ENCODE measurements at regions not wholly inside any gene's neighbourhood (a gene's known extent, or its start where the extent isn't known, plus 50 kb on each side); places are given as distances from the start of the nearest gene placed in this dataset.

DNA sequence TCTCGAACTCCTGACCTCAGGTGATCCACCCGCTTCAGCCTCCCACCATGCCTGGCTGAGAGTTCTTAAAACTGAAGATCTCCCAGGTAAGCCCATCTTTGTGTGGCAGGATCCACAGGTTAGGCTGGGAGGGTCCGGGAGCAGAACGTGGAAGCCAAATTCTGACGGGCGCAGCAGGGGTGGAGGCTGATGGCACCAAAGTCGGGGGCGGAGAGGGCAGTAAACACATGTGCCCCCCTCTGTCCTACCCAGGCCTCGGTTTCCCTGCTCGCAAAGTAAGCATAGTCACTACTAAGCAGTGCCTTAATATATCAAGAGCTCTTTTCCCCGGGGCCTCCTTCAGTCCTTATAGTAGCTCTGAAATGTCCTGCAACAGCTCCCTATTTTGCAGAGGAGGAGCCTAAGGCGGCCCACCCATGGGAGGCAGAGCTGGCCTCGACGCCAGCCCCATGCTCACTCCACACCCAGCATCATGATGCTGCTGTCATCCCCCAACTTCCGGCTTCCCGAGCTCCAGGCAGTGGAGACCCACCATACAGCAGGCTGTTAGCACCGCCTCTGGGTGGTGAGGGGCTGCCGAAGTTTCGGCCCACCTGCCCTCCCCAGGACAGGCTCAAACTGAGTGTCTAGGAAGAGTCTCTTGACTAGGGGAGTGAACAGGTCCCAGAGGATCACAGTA is 230.0 kb downstream of the CTTN start:
- Histone ChIP-seq H3K4me1 (ENCODE audit: control insufficient read depth, insufficient read depth, low read length) (peaks cover 10% of the 10 kb centered on the region), H3K9me3 (ENCODE audit: control insufficient read depth, insufficient read depth, low read depth, low read length) (0 out of 2 replicates have a peak, but pooled peaks cover 4% of the 10 kb centered on the region), H3K9ac (ENCODE audit: low read length) (no peak overlapping the region), H3K4me3 (ENCODE audit: low read depth, low read length) (no peak overlapping the region), H3K27ac (ENCODE audit: low read depth, low read length) (no peak overlapping the region), H3K36me3 (ENCODE audit: control insufficient read depth, insufficient read depth, low read length) (no peaks in the 10 kb centered on the region), H3K27me3 (ENCODE audit: control insufficient read depth, insufficient read depth, low read length) (no peaks in the 10 kb centered on the region)

- Histone ChIP-seq H3K36me3 (ENCODE audit: control insufficient read depth, insufficient read depth, low read length) (no peaks in the 10 kb centered on the region), H3K4me1 (ENCODE audit: control insufficient read depth, insufficient read depth, low read length) (peaks cover 11% of the 10 kb centered on the region), H3K4me3 (ENCODE audit: low read depth, low read length) (no peak overlapping the region), H3K9ac (ENCODE audit: low read length) (no peak overlapping the region), H3K27me3 (ENCODE audit: control insufficient read depth, insufficient read depth, low read length) (no peaks in the 10 kb centered on the region), H3K9me3 (ENCODE audit: control insufficient read depth, insufficient read depth, low read depth, low read length) (0 out of 2 replicates have a peak, but pooled peaks cover 4% of the 10 kb centered on the region), H3K27ac (ENCODE audit: low read depth, low read length) (no peak overlapping the region)
Measured at GRCh38 chr11:70628855-70629844, 230.8 kb downstream of the CTTN start.

DNA sequence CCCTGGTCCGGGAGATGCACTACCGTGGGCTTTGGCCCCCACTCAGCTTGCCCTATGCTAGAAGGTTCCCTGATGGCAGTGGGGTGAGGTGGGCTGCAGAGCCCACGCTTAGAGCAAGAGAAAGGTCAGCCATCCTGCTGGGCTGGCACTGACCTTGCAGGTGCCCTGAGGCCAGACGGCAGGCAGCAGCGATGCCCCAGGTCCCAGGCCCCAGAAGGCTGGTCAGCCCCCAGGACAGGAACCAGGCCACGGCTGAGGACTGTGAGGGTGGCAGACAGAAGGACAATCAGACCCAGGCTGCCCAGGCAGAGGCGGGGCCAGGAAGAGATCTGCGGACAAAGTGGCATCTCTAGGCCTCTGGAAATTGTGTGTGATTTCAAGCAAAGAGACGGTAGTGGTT is 231.7 kb downstream of the CTTN start:
- Histone ChIP-seq H3K9me3 (ENCODE audit: control insufficient read depth, insufficient read depth, low read depth, low read length) (0 out of 2 replicates have a peak, but pooled peaks cover 4% of the 10 kb centered on the region), H3K9ac (ENCODE audit: low read length) (no peak overlapping the region), H3K36me3 (ENCODE audit: control insufficient read depth, insufficient read depth, low read length) (no peaks in the 10 kb centered on the region), H3K27ac (ENCODE audit: low read depth, low read length) (no peak overlapping the region), H3K4me3 (ENCODE audit: low read depth, low read length) (no peak overlapping the region), H3K4me1 (ENCODE audit: control insufficient read depth, insufficient read depth, low read length) (peaks cover 10% of the 10 kb centered on the region; the same call in 1 of the 2 replicates), H3K27me3 (ENCODE audit: control insufficient read depth, insufficient read depth, low read length) (no peaks in the 10 kb centered on the region)

GRCh38 chr11:70630816-70631623 is 232.7 kb downstream of the CTTN start:
- no peaks in the 10 kb centered on the region for H3K27me3 ChIP-seq (ENCODE audit: control insufficient read depth, insufficient read depth, low read length)

DNA sequence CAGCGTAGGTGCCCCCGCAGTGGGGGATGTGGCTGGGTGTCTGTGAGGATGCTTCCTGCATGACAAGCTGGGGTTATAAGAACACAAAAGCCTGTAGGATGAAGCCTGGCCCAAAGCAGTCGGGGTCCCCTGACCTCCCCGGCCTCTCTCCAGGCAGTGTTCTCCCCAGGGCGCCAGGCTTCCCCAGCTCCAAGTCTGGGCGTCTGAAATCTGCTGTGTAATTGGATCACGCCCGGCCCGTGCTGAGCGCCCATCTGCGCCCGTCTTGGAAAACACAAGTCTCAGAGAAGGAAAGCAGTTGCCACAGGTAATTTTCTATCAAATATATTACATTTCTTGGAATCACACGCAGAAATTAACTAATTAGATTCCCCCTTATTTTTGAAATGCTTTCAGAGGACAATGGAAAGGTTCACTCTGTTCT is 233.3 kb downstream of the CTTN start:
- Histone ChIP-seq H3K9me3 (ENCODE audit: control insufficient read depth, insufficient read depth, low read depth, low read length) (0 out of 2 replicates have a peak, but pooled peaks cover 4% of the 10 kb centered on the region), H3K27me3 (ENCODE audit: control insufficient read depth, insufficient read depth, low read length) (no peaks in the 10 kb centered on the region), H3K9ac (ENCODE audit: low read length) (no peak overlapping the region), H3K36me3 (ENCODE audit: control insufficient read depth, insufficient read depth, low read length) (no peaks in the 10 kb centered on the region), H3K4me1 (ENCODE audit: control insufficient read depth, insufficient read depth, low read length) (peaks cover 10% of the 10 kb centered on the region; the same call in 1 of the 2 replicates), H3K4me3 (ENCODE audit: low read depth, low read length) (no peak overlapping the region), H3K27ac (ENCODE audit: low read depth, low read length) (no peak overlapping the region)

More at GRCh38 chr11:70630816-70631623, 232.7 kb downstream of the CTTN start:
- no peaks in the 10 kb centered on the region for H3K36me3 ChIP-seq (ENCODE audit: control insufficient read depth, insufficient read depth, low read length)
- no peak overlapping the region for H3K4me3 ChIP-seq (ENCODE audit: low read depth, low read length)
- 0 out of 2 replicates have a peak, but pooled peaks cover 4% of the 10 kb centered on the region for H3K9me3 ChIP-seq (ENCODE audit: control insufficient read depth, insufficient read depth, low read depth, low read length)
- no peak overlapping the region for H3K27ac ChIP-seq (ENCODE audit: low read depth, low read length)
- H3K4me1 ChIP-seq (ENCODE audit: control insufficient read depth, insufficient read depth, low read length) = peaks cover 10% of the 10 kb centered on the region; the same call in 1 of the 2 replicates
- H3K9ac ChIP-seq (ENCODE audit: low read length) = no peak overlapping the region

GRCh38 chr11:70633610-70634009 is 235.3 kb downstream of the CTTN start:
- peaks cover 12% of the 10 kb centered on the region for H3K4me1 ChIP-seq (ENCODE audit: control insufficient read depth, insufficient read depth, low read length)
- no peaks in the 10 kb centered on the region for H3K27me3 ChIP-seq (ENCODE audit: control insufficient read depth, insufficient read depth, low read length)
- H3K9me3 ChIP-seq (ENCODE audit: control insufficient read depth, insufficient read depth, low read depth, low read length) = 0 out of 2 replicates have a peak, but pooled peaks cover 4% of the 10 kb centered on the region
- no peak overlapping the region for H3K27ac ChIP-seq (ENCODE audit: low read depth, low read length)
- H3K4me3 ChIP-seq (ENCODE audit: low read depth, low read length) = no peak overlapping the region
- no peaks in the 10 kb centered on the region for H3K36me3 ChIP-seq (ENCODE audit: control insufficient read depth, insufficient read depth, low read length)
- H3K9ac ChIP-seq (ENCODE audit: low read length) = no peak overlapping the region

DNA sequence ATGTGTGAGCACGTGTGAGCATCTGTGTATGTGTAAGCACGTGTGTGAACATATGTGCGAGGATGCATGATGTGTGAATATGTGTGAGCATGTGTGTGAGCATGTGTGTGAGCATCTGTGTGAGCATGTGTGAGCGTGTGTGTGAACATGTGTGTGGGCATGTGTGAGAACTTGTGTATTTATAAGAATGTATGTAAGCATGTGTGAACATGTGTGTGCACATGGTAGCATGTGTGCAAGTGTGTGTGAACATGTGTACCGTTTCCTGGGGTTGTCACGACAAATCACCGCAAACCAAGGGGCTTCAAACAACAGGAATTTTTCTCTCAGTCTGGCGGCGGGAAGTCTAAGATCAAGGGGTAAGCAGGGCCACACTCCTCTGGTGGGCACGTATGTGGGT is 238.3 kb downstream of the CTTN start:
- Histone ChIP-seq H3K27me3 (ENCODE audit: control insufficient read depth, insufficient read depth, low read length) (no peaks in the 10 kb centered on the region), H3K4me1 (ENCODE audit: control insufficient read depth, insufficient read depth, low read length) (peaks cover 13% of the 10 kb centered on the region), H3K36me3 (ENCODE audit: control insufficient read depth, insufficient read depth, low read length) (no peaks in the 10 kb centered on the region), H3K4me3 (ENCODE audit: low read depth, low read length) (no peak overlapping the region), H3K9ac (ENCODE audit: low read length) (no peak overlapping the region), H3K27ac (ENCODE audit: low read depth, low read length) (no peak overlapping the region), H3K9me3 (ENCODE audit: control insufficient read depth, insufficient read depth, low read depth, low read length) (no peaks in the 10 kb centered on the region)

DNA sequence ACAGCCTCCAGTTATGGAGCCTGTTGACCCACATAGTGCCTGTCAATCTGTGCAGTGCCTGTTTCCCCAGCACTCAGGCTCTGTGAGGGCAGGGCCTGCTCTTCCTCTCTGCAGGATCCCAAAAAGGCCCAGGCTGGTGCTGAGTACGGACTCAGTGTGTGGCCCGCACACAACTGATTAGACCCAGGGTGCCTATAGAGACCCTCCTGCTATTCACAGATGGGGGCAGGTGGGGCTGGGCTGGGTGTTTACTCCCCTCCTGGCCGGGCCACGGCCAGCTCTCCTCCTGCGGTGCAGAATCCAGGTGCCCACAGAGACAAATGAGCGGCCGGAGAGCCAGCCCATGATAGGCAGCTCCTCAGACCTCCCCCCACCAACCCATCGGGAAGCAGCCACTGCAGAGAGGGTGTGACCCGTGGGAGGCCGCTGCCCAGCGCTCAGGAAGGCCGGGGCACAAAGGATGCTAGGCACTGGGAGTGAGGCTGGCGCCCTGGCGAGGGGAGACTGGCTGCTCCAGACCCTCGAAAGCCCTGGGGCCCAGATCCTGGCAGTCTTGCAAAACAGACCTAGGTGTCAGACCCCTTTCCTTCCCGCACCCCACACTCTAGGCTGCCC is 239.0 kb downstream of the CTTN start:
- no peak overlapping the region for H3K9ac ChIP-seq (ENCODE audit: low read length)
- H3K4me3 ChIP-seq (ENCODE audit: low read depth, low read length) = no peak overlapping the region
- H3K9me3 ChIP-seq (ENCODE audit: control insufficient read depth, insufficient read depth, low read depth, low read length) = no peaks in the 10 kb centered on the region
- no peaks in the 10 kb centered on the region for H3K27me3 ChIP-seq (ENCODE audit: control insufficient read depth, insufficient read depth, low read length)
- H3K4me1 ChIP-seq (ENCODE audit: control insufficient read depth, insufficient read depth, low read length) = peaks cover 20% of the 10 kb centered on the region
- no peak overlapping the region for H3K27ac ChIP-seq (ENCODE audit: low read depth, low read length)
- no peaks in the 10 kb centered on the region for H3K36me3 ChIP-seq (ENCODE audit: control insufficient read depth, insufficient read depth, low read length)

DNA sequence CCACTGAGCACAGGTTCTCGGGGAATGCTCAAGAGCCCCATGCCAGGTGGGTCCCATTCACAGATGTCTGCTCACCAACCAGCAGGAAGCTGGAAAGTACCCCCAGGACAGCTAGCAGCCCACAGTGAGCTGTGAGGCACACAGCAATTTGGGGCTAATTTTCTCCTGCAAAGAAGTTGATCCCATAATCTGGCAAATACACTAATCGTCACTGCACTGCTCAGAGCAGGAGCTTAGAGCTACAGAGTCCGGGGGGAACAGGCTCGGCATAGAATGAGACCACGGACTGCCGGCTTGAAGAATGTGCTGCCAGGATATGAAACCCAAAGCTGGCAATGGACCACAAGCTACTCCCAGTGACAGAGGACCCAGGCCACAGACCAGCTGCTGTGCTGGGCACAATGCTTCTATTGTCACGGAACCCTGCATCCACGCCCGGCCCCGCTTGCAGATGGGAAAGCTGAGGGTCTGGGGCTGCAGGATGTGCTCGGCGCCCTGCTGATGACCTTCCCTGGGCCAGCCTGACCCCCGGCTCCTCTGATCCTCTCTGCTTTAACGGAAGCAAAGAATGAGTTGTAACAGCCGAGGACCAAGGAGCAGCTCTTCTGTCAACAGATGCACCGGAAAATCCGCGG is 239.7 kb downstream of the CTTN start:
- Histone ChIP-seq H3K4me1 (ENCODE audit: control insufficient read depth, insufficient read depth, low read length) (peaks cover 27% of the 10 kb centered on the region), H3K27me3 (ENCODE audit: control insufficient read depth, insufficient read depth, low read length) (no peaks in the 10 kb centered on the region), H3K4me3 (ENCODE audit: low read depth, low read length) (no peak overlapping the region), H3K9ac (ENCODE audit: low read length) (no peak overlapping the region), H3K9me3 (ENCODE audit: control insufficient read depth, insufficient read depth, low read depth, low read length) (no peaks in the 10 kb centered on the region), H3K27ac (ENCODE audit: low read depth, low read length) (no peak overlapping the region), H3K36me3 (ENCODE audit: control insufficient read depth, insufficient read depth, low read length) (no peaks in the 10 kb centered on the region)

DNA sequence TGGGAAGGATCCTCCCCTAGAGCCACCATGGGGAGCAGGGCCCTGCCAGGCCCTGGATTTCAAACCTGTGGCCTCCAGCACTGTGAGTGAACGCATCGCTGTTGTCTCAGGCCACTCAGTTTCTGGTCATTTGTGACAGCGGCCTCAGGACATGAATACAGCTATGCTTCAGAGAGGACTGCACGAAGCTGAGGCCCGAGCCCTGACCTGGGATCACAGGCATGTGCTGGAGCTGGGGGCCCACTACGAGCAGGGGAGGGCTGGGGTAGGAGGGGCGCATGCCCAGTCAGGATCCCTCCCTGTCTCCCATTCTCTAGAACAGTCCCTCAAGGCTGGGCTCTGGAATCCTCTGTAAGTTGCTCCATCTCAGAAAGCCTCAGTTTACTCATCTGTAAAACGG is 242.1 kb downstream of the CTTN start:
- no peak overlapping the region for H3K9ac ChIP-seq (ENCODE audit: low read length)
- H3K9me3 ChIP-seq (ENCODE audit: control insufficient read depth, insufficient read depth, low read depth, low read length) = no peaks in the 10 kb centered on the region
- H3K36me3 ChIP-seq (ENCODE audit: control insufficient read depth, insufficient read depth, low read length) = no peaks in the 10 kb centered on the region
- H3K27ac ChIP-seq (ENCODE audit: low read depth, low read length) = no peak overlapping the region
- peaks cover 36% of the 10 kb centered on the region for H3K4me1 ChIP-seq (ENCODE audit: control insufficient read depth, insufficient read depth, low read length)
- no peaks in the 10 kb centered on the region for H3K27me3 ChIP-seq (ENCODE audit: control insufficient read depth, insufficient read depth, low read length)
- no peak overlapping the region for H3K4me3 ChIP-seq (ENCODE audit: low read depth, low read length)

All from HUES6 (cell line).